GM19372 (cell line): ENCODE measurements at regions not wholly inside any gene's neighbourhood (a gene's known extent, or its start where the extent isn't known, plus 50 kb on each side); places are given as distances from the start of the nearest gene placed in this dataset.

Source experiments
- ATAC-seq: cut with Tn5 transposase; IDR thresholded peaks from one replicate; pipeline ENCODE4 v1.9.1; 2021; ENCODE audit warnings: mild to moderate bottlenecking, low read depth, moderate library complexity; ENCODE audit not compliant: unreplicated experiment

DNA sequence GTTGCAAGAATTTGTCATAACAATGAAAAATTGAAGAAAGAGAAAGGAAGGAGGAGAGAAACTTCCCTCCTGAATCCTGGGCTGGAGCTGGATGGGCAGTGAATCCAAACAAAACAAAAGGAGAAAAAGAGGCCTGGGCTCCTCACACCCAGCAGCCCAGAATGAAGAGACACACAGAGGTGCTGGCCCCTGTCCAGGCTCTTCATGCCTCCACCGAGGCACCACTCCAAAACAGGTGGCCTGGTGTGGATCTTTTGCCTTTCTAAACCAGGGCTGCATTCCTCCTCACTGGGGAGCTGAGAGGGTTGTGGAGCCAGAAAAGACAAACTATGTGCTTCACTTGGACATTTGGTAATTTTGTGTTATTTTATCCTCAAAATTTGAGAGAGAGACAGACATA lies 76.0 kb downstream of the FAM124B start:
- no peak for ATAC-seq

DNA sequence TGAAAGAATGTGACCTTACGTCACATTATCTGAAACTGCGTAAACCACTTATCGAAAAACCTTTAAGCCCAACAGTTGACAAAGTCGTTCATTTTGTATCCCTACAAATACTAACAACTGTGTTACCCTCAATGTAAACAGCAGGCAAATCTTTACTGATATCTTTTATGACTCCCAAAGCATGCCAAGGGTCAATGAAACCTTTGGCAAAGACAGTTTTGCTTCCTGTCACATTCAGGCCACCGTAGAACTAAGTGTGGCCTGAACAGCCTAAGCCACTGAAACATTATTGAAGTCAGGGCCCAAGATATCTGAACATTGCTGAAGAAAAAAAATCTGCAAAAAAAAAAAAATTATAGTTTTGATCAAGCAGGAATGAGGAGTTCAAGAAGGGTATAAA lies 77.3 kb downstream of the FAM124B start:
- ATAC-seq = no peak

DNA sequence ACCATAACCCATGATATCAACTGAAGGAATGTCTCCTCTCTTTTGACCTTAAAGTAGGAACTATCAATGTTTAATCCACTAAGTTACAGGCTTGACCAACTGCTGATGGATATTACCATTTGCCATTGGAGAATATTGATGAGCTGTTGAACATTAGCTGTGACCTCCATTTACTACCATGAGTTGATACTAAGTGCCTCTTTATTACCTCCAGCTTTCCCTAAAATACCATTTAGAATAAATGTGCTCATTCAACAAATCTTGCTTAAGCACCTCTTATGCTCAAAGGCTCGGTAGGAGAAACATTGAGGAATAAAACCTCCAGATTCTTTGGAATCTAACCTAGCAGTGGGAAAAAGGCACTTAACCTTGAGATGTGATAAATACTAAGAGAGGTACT lies 81.2 kb downstream of the FAM124B start:
- no peak for ATAC-seq

DNA sequence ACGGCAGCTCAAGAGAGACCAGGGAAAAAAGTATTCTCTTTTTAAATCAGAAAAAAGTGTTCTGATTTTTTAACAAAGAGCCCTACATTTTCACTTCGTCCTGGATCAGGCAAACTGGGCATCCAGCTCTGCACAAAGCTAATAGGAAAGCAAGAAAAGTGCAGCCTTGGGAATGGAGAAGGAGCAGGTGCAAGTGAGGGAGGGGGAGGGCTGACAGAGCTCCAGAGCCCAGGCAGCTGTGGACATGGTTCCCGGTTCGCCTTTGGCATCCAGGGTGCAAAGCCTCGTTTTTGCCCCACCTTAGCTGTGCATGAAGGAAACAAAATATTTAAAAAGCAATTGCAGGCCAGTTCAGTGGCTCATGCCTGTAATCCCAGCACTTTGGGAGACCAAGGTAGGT lies 82.2 kb downstream of the FAM124B start:
- no peak for ATAC-seq

DNA sequence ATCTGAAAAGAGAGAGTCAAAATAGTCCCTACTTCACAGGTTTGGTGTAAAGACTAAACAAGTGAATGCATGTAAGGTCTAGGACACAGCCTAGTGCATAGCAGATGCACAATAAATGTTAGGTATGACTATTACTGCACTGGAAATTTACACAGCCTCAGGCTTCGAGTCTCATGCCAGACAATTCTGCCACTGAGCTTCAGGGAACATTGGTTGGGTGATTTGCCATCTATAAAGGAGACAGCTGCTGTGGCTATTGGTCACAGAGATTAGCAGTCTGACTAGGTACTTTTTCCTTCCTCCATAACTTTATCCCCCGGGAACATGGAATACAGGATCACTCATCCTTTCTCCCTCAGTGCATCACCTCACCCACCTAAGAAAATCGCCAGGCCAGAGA lies 89.2 kb downstream of the FAM124B start:
- no peak for ATAC-seq

DNA sequence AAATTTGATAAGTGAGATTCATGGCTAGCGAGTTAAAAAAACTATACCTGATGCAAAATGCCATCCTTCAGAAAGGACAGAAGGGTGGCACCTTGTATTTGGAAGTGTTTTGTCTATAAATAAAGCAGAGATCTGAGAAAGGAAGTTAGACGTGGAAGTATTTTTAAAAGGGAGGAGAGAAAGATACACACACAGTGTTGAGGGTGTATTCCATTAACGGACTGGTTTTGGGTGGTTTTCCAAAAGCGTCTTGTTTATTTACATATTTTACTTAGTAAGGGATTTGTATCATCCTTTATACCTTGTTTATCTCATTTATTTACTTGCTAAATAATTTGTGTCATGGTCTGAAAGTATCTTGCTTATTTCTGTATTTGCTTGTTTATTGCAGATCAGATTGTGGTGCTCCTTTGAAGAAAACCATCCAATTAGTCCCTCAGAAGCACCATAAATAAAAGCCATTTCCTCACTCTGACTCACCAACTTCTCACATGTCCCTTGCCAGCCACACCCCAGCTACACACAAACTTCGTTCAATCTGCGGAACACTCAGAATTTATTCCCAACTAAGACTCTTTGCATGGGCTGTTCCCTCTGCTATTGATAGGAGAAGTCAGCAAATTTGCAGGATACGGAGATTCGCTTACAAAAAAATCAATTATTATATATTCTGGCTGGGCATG lies 90.8 kb downstream of the FAM124B start:
- no peak for ATAC-seq

DNA sequence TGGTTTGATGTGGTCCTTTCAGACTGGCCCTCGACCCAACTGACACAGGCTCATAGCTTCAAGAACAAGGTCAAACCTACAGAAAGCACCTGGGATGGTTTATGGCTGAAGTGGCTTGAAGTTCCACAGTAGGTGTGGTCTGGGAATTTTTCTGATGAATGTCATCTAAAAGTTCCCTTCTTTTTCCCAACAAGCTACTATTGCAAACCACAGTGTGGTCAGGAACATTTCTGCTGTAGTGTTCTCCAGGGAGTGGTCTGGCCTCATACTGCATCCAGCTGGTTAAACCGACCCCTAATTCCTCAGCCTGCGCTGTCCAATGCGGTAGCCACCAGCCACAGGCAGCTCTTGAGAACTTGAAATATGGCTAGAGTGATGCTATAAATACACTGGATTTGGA lies 92.7 kb downstream of the FAM124B start:
- no peak for ATAC-seq

DNA sequence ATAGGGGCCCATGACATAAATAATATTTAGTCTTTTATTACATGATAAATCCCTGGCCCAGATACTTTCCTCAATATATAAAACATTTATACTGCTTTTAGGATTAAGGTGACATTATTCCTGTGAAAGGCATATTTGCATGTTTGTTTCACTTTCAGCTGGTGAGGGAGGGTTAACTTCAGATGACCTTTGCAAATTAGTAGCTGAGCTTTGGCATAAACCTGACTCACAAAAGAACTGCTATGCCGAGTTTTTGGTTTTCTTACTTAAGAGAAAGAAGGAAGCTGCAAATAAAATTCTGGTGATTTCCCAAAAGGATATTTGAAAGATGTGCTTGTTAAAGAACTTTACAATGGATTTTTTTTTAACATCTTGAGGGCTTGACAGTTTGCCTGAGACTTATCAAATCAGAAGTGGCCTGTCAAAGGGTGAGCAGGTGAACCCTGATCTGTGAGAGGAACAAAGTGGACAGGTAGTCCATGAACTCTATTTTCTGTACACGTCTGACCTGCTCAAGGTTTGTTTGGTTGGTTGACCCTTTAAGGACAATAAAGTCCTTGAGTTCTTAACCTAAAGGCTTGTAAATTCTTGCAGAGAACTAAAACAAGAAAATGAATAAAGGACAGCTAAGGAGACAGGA lies 93.5 kb downstream of the FAM124B start:
- ATAC-seq = peak; percentile 85

DNA sequence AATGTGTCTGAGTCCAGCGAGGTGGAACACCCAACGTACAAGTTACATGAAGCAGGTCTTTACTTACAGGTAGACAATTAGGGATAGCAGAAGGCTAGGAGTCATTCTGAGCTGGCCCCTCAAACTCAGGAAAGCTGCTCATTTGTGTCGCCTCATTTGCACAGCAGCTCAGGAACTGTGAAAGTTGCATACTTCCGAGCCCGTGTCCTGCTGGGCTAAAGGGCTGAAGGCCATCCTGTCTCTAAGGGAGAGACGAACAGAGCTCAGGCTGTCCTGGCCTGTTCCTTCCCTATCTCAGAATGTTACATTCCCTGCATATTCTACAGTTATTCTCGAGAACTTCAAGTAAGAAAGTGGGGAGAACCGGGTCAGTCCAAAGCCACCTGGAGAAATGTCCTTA lies 99.0 kb downstream of the FAM124B start:
- ATAC-seq = no peak

DNA sequence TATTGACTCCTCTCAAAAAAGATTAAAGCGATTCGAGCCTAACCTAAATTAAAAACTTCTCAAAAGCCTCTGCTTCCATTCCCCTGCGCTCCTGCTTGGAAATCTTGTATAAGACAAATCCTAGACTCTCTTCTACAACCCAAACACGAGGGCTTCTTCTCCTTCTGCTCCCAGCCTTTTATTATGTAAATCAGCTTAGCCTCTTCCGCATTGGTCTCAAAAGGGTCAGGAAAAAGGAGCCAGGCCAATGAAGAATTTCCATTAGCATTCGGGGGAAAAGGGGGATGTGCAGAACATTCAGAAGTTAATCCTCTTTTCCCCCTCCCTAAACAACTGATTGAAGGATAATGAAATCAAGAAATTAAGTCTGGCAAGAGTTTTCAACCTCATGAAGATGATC lies 107.9 kb downstream of the FAM124B start:
- no peak for ATAC-seq

DNA sequence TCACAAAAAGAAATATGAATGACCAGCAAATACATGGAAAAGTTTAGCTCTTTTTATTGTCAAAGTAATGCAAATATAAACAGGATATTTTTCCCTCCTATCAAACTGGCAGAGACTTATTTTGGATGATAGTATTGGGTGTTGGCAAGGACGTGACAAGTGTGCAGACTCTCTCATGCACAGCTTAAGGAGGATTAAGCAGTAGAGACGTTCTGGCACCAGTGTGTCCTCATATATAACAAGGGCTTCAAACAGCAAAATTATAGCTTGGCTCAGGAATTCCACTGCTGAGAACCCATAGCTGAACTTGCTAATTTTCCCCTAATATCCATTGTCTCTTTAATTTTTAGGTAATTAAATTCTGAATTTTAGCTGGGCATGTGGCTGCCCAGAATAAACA lies 114.4 kb downstream of the FAM124B start:
- no peak for ATAC-seq

DNA sequence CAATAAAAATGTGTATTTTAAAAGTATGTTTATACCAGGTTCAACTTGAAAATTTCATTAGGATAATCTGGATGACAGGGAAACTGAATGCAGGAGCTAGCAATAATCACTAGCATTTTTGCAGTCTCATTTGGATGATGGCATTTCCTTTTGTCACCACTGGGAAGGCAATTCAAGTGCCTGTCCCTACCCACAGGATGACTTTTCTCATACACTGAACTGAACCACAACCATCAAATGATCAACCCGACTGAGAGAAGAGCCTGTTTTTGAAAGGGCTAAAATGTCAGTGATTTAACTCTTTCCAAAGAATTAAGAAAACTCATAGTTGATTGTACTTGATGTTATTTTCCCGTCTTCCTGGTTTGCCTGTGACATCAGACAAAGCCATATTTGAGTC lies 115.0 kb downstream of the FAM124B start:
- ATAC-seq = no peak

DNA sequence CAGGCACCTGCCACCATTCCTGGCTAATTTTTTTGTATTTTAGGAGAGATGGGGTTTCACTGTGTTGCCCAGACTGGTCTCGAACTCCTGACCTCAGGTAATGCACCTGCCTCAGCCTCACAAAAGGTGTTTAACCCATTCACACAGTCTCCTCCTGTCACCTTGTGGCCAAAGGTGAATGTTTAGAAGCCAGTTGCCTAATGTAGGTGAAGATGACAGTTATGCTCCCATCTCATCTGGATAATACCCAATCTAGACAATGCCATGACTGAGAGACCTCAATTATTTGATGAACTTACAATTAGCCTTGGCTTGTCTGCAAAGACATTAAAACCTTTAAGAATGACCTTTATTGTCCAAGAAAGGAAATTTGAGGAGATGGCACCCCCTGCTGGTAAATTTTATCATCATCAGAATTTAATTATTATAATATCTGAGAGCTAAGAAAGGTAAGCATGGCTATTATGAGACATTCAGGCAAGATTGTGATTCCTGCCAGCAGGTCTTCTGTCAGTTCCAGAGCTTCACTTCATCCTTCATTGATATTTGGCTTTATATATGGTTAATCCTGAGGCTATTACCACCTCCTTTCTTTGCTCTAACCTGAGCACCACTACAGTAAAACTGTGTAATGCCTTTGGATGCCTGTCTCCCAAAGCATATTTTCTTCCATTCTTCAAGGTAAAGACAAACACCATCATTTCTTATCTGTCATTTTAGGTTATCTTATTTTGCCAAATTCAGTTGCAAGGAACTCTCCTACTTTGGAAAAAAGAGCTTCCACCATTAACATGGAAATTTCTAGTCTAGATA lies 117.6 kb downstream of the FAM124B start:
- ATAC-seq = peak; percentile 59

DNA sequence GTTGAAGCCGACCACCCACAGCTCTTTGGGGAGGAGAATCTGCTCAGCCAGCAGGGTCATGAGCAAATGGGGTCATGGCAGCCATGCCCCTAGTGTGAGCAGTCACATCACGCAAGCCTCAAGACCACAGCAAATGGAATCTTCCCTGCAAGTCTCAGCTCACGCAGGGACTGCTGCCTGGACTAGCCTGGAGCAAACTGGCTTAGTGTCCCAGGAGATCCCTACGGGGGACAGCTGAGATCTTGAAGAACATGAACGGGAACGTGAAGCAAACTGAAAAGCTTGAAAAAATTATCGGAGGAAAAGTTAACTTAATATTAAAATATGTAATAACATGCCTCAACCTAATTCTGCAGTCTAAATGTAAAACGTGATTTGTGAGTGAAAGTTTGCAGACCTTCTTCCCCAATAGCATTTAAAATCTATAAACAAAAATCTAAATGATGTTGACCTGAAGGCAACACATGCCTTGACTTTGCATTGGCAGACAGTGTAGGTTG lies 118.4 kb downstream of the FAM124B start:
- no peak for ATAC-seq

DNA sequence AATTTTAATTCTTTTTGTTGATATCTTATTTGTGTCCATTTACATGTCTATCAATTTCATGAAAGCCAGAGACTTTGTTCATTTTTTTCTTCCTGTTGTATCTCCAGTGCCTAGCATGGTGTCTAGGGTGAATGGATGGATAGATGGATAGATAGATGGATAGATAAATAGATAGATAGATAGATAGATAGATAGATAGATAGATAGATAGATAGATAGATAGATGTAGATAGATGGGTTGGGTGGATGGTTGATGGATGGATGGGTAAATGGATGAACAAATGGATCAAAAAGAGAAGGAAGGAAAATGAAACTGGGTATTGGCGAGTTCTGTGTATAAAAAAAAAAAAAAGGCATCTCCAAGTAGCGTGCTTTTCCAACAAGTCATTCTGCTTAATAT lies 120.5 kb downstream of the FAM124B start:
- no peak for ATAC-seq

DNA sequence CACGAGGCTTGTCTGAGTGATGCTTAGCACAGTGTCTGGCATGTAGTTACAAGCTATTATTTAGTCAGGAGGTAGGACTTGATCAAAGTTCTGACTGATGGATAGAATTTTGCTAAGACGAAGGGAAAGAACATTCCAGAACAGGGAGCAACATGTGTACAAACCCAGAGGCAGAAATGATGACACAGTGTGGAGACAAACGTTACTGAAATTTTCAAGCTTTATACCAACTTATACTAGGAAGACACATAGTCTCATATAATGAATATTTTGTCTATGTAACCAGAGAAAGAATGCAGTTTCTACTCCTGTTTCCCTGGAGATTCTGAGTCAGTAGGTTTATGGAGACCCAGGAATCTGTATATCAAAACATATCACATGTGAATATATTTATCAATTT lies 123.4 kb downstream of the FAM124B start:
- ATAC-seq = no peak

DNA sequence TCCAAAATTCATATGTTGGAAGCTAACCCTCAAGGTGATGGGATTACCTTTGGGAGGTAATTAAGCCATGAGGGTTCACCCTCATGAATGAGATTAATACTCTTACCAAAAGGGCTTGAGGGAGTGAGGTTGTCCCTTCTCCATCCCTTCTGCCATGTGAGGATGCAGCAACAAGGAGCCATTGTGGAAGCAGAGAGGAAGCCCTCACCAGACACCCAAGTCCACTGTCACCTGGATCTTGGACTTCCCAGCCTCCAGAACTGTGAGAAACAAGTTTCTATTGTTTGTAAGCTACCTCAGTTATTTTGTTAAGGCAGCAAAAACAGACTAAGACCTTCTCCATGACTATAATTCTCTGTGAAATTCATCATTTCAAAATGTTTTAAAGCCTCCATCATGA lies 125.7 kb downstream of the FAM124B start:
- no peak for ATAC-seq

DNA sequence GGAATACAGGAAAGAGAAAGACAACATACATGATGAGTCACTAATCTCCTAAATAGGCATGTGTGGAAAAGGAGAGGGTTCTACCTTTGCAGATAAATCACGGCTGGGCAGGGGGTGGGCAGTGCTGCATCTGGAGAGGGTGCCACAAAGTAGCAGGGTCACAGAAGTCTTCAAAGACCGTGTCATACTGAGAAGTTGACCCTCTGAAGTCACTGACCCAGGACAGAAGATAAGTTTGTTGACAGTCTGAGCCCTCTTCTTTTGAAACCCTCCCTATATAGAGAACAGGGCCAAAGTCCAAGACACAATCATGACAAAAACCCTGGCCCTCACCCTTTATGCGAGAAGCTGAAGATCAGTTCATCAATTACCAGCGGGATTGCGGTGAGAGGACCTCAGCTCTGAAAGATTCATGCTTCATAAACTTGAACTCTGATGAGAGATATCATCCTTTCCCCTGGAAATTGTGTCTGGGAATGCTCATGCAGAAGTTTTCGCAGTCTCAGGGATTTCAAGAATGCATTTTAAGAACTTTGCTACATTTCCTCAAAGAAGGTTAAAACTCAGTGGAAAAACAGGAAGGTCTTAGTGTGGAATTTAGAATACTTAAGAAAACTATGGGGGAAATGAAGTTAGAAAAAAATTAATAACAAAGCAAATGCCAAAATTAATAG lies 129.5 kb downstream of the FAM124B start:
- no peak for ATAC-seq

DNA sequence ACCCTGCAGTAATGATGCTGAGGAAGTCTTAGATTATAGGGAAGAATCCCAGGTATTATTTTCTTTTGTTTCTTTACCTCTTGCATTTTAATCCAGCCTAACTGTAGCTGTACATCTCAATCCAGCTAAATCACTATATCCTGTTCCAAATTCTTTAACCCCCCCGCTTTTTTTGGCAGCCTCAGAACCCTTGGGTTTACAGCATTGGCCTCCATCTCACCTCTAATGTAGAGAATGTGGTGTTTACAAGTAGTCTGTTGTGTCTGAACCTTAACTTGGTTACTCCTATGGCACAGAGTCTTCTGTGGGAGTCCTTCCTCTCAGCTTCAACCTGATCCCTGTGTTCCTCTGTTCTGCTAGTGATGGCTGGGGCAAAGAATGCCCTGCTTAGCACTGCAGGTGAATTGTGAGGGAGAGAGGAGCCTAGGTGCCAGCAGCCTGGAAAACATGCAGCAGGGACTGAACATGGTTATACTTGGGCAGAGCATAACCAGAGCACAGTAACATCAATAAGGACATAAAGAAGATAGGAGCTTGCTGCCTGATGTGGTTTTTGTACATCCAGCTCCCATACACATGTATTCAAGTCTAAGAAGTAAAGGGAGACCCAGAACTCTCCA lies 130.2 kb downstream of the FAM124B start:
- no peak for ATAC-seq

DNA sequence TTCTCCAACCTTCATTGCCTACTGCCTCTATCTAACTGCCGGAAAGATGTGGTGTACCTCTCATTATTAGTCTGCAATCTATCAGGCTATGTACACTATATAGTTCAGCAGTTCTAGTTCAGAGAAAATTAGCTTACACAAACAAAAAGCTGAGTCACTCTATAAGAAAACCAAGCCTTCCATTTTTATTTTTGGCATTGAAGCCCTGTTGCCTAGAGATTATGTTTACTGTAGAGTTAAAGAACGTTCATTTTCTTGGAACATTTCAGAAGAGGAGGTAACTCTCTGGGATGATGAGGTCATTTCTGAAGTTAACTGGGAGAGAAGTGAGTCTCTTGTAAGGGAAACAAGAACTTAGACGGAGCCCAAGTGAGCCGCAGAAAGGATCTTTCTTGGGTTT lies 133.5 kb downstream of the FAM124B start:
- ATAC-seq = no peak

DNA sequence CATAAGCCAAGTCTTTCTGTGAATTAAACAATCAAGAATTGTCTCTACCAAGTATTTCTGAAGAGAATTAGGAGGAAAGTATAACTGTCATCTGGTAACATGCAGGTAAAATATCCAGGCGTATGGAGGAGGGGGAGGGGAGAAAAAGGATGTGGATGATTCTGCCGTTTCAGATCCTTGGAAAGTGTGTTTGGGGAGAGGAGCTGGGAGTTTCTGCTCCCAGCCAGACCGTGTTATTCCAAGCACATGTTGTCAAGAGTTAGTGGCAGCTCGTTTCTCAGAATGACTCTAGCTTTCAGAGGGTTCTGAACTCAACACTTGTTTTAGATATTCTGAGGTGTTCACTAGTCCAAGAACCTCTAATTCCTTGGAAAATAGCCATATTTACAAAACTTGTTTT lies 137.6 kb downstream of the FAM124B start:
- no peak for ATAC-seq
